GM21526 (cell line): ENCODE measurements at regions not wholly inside any gene's neighbourhood (a gene's known extent, or its start where the extent isn't known, plus 50 kb on each side); places are given as distances from the start of the nearest gene placed in this dataset.

Experiments used
- ATAC-seq: cut with Tn5 transposase; IDR thresholded peaks from one replicate; pipeline ENCODE4 v1.9.1; 2021; ENCODE audit warnings: moderate library complexity; ENCODE audit not compliant: unreplicated experiment, low FRiP score

- no peak for ATAC-seq
These were observed 79.1 kb downstream of the ZNF365 start for GRCh38 chr10:62453274-62453673.

GRCh38 chr10:62454687-62455397 lies 80.7 kb downstream of the ZNF365 start:
- no peak for ATAC-seq

DNA sequence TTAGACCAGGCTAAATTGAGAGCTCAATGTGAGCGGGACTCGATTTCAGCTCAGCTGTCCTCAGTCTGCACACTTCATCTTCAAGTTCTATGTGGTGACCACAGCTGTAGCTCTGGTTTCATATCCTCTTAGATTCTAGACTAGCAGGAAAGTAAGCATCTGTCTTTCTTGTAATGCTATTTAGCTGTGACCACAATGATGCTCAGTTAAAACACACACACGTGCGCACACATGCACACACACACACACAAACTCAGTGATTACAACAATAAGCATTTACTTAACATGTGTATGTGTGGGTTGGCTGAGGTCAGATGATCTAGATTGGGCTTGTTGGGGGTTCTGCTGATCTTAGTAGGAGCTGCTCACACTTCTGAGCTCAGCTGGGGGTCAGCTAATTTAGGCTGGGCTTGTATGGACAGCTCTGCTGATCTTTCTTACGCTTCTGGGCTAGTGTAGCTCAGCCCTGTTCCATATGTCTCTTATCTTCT lies 82.5 kb downstream of the ZNF365 start:
- peak; percentile 98 for ATAC-seq

DNA sequence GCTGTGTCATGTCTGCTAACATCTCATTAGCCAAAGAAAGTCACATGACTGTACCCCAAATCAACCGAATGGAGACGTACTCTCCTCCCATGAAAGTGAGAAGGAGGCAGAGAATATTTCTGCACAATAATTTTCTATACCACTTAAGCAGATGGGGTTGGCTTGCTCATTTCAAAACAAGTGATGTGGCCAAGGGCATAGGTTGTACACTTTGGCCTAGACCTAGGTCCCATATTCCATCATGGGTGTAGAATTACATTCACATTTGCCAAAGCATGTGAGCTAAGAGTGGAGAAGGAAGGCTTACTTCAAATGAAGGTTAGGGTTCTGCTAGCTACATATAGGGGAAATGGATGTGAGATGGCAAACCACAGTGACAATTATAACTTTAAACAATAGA lies 83.0 kb downstream of the ZNF365 start:
- no peak for ATAC-seq

DNA sequence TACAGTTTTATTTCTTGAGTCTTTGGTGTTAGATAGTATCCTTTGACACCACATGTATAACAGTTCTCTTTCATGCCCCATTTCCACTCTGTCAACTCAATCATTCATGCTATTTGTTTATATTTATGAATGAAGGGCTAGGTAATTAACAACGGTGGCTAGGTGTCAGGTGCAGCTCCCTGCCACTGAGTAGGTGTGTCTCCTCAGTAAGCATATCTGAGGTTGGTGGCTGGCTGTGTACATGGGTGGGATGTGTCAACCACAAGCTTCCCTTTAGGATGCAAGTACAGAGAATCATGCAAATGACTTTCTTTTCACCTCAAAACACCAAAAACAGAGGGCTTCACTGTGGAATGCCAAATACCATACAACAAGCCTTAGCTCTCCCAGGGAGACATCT lies 83.4 kb downstream of the ZNF365 start:
- peak; percentile 34 for ATAC-seq

DNA sequence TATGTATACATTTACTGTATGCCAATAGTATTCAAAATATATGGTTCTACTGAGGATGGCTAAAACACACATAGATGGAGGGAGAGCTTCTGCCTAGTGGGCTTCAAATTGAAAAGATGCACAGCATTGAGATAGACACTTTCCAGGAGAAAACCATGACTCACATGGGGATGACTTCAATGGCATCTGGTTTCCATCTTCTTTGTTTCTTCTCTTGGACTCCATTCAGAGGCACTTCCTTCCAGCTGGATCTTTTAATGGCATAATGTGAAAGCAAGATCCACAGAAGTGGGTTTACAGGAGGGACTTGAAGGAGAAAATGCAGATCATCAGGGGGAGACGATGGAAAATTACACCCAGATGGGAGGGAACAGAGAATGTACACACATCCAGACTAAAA lies 84.9 kb downstream of the ZNF365 start:
- ATAC-seq = no peak

DNA sequence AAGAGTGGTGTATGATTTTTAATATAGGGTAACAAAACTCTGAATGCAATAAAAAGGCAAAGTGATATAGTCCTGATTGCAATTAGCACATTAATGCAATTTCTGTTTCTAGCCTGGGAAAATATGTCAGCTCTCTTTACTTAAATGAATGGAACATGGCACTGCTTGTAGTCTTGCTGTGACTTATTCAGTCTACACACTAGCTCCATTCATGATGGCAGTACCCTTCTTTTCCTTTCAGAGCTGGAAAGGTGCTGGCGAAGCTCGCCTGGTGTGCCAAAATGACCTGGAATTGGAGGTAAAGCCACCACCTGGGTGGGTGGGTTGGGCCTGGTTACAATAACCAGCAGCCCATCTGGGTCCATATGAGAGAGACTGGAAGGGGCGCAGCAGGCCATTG lies 85.3 kb downstream of the ZNF365 start:
- no peak for ATAC-seq

- ATAC-seq = no peak
These were observed 86.2 kb downstream of the ZNF365 start for GRCh38 chr10:62460393-62460792.

DNA sequence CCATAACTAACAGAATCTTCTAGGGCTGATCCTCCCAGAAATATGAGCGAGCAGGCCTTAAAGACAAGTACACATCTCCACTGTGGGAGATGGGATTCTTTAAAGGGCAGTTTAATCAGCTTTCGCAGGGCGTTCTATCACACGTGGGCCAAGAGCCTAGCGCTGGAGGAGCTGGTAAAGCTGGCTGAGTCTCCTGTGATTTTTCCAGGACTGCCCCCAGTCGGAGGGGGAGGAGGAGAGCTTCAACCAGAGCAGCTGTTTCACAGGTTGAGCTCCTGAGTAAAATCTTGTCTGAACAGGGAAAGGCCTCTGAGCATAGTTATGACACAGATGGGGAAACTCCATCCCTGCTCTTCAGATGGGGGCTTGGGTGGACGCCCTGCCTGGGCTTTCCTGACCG lies 87.0 kb downstream of the ZNF365 start:
- ATAC-seq = no peak

DNA sequence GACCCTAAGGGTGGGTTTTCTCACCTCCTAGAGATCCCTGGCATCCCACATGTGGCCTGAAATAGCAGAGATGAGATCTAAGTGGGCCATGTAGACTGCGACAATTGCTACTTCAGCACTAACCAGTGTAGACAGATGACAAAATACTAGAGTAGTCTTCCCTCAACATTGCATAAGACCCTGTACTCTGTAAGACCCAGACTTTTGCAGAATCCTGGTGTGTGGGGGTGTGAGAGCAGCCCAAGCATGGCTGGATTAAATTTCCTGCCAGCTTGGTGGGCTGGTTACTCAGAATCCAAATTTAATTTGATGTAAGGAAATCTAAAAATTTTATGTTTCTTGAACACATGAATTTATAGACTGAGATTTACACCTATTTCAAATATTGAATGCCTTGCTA lies 88.3 kb downstream of the ZNF365 start:
- no peak for ATAC-seq

- no peak for ATAC-seq
These were observed 89.2 kb downstream of the ZNF365 start for GRCh38 chr10:62463364-62463763.

DNA sequence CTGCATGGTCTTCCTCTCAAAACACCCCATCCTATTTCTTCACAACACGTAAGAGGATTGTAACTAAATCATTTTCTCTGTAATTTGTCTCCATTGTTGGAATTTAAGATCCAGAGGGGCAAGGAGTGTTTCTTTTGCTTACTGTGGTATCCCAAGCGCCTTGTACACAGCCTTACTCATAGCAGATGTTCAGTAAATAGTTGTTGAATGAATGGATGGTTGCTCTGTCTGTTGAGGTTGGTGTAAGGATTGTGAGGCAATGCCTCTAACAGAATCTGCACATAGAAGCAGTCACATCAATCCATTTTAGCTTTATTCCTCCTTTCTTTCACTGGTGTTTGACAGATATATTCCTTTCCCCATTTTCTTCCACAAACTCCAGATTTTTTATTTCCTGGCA lies 90.1 kb downstream of the ZNF365 start:
- ATAC-seq = no peak

GRCh38 chr10:62466590-62466989 lies 92.4 kb downstream of the ZNF365 start:
- ATAC-seq = no peak

- no peak for ATAC-seq
These were observed 93.4 kb downstream of the ZNF365 start for GRCh38 chr10:62467527-62467926.

- no peak for ATAC-seq
These were observed 97.5 kb downstream of the ZNF365 start for GRCh38 chr10:62471711-62472110.

- no peak for ATAC-seq
These were observed 99.1 kb downstream of the ZNF365 start for GRCh38 chr10:62473241-62473640.

GRCh38 chr10:62475551-62475950 lies 101.4 kb downstream of the ZNF365 start:
- no peak for ATAC-seq

DNA sequence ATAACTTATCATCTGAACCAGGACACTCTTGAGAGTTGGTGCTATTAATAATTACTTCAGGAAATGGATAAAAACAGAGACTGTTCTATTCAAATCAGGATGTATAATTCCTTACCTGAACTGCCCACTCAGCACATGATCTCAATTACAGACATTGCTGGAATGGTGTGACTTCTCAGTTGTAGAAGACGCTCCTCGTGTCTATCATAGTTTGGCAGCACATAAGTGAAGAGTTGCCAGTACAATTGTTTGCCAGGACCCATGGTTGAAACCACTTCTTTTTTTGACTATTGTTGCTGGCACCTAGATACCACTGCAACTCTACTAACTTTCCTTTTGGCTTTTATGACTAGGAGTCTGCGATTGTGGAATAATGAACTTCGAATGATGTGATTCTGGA lies 105.4 kb downstream of the ZNF365 start:
- no peak for ATAC-seq

DNA sequence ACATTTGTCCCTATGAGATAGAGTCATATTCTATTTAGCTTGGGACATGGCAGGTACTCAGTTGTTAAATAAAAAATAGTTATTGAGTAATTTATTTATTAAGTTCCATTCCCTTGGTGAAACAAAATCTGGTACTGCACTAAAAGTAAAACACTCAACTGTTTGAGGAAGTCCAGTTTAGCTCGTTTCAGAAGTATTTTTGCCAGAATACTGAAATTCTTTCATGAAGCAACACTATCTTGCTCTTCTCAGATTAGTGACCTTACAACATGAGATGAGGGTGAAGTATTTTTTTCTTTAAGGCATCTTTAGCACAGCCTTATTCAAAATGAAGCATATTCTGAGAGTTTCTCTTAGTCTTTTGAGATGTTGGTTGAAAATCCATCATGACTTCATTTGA lies 106.0 kb downstream of the ZNF365 start:
- no peak for ATAC-seq

GRCh38 chr10:62482581-62482980 lies 108.4 kb downstream of the ZNF365 start:
- ATAC-seq = no peak

DNA sequence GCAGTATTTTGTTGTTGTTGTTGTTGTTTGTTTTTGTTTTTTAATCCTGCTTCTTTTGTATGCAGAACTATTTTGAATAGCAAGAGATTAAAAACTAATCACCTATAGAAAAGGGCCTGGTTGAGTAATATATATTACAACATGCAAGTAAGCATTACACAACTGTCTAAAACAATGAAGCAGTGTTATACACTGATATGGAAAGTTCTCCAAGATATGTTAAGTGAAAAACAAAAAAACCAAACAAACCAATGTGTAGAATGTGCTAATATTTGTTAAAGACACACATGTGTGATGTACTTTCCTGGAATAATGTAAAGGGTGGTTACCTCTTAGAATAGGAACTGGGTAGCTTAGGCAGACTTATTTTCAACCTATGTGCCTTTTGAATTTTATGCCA lies 117.4 kb downstream of the ZNF365 start:
- ATAC-seq = no peak

GRCh38 chr10:62492012-62492869 lies 118.1 kb downstream of the ZNF365 start:
- ATAC-seq = no peak
